ENCODE measurements at regions not wholly inside any gene's neighbourhood (a gene's known extent, or its start where the extent isn't known, plus 50 kb on each side); places are given as distances from the start of the nearest gene placed in this dataset.
"Not testable (repeated sequence)": the region's sequence is repeated elsewhere in the genome, so short reads cannot be mapped to it uniquely, and the experiment has no call there.

- no peak for DNase-seq
These were observed 59.9 kb downstream of the MINAR1 start for GRCh38 chr15:79492065-79492464.

- no peak for DNase-seq
These were observed 62.3 kb downstream of the MINAR1 start for GRCh38 chr15:79494384-79494909.

GRCh38 chr15:79494963-79495755 is 63.0 kb downstream of the MINAR1 start:
- no peak for DNase-seq

DNA sequence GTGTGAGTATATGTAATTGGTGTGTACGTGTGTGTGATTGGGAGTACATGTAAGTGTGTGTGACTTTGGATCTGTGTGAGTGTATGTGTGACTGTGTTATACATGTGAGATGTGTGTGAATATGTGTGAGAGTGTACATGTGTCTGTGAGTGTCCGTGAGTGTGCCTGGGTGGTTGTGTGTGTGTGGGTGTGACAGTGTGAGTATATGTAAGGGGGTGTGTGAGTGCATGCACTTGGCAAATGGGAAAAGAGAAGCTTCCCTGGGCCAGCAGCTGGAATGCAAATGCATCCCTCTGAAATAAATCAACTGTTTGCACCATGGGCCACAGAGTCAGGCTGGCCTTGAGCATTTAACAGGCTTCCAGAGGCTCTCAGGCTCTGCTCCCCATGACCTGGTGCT is 63.6 kb downstream of the MINAR1 start:
- DNase-seq, result no peak

DNA sequence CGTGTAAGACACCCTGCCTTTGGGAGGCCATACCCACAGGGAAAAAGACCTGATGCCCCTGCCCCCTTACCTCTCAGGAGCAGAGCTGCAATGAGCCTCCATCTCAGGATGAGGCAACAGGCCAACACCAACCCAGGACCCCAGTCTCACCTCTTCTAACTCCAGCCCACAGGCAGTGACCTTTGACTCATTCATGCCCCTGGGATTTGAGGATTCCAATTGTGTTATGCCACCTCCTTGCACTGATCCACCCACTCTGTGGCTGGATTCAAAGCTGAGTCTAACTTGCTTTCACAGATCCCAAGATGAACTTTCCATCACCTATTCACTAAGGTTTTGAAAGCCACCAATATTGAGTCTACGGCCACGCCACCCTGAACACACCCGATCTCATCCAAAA is 64.7 kb downstream of the MINAR1 start:
- DNase-seq, result no peak

- DNase-seq, result no peak
These were observed 69.0 kb downstream of the MINAR1 start for GRCh38 chr15:79501086-79501485.

- no peak for DNase-seq
These were observed 73.8 kb downstream of the MINAR1 start for GRCh38 chr15:79505956-79506355.

GRCh38 chr15:79512844-79513243 is 80.7 kb downstream of the MINAR1 start:
- DNase-seq, result not testable (repeated sequence)

DNA sequence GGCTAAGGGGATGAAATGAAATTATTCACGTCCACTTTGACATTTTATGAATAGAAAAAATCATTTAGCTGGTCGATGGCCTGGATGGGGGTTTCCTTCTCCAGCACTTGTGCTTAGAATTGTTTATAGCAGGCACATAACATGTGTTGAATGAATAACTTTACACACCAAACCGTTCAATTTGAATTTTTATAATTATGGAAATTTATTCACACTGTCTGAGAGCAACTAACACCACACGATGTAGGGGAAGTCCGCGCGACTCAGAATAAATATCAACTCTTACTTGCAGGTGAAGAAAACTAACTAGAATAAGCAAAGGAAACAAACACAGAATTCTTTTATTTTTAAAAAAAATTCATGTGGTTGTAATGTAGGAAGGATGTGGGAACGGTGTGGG is 81.3 kb downstream of the MINAR1 start:
- DNase-seq, result no peak

DNA sequence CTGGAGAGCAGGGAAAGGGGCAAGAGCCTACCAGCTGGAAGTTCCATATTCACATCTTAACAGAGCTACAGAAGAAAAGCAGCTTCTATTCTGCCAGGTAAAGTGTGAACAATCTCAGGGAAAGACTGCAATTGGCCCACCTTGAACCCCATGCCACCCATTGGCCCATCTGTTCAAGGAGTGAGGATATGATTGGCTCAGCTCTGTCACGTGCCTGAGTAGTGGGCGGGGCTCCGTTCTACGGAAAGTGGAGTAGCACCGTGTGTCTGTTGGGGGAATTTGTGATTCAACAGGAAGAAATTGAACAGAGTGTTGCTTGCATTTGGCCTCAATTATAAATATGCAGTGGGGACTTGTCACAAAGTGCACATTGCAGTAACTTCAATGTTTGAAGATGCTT is 81.8 kb downstream of the MINAR1 start:
- DNase-seq, result no peak

DNA sequence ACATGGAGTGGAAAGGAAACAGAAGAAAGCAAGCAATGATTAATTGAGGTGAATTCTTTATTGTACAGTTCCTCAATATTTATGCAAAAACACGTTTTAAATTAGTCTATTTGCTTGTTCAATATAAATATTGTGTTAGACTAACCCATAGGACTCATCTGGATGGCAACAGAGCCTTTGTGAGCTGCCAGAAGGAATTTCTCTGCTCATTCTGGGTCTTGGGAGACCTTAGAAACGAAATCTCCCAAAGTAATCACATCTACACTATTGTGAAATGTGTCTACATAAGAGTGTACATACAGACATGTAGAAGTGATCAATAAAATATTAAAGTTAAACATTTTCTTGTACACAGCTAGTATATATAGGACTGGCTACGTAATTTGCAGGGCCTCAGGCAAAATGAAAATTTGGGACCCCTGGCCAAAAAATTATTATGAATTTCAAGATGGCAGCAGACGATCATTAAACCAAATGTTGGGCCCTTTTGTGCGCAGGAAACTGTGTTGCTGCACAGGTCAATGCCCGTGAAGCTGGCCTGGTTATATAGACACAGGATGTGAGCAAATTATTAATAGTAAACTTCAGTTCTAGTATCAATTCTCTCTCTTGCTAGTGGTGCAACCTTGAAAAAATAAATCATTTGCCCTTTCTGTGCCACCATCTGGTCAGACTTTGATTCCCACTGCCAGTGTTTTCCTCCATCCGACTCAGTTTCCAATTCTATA is 83.3 kb downstream of the MINAR1 start:
- DNase-seq, result no peak

GRCh38 chr15:79516155-79516554 is 84.0 kb downstream of the MINAR1 start:
- no peak for DNase-seq

GRCh38 chr15:79516646-79517045 is 84.5 kb downstream of the MINAR1 start:
- no peak for DNase-seq

DNA sequence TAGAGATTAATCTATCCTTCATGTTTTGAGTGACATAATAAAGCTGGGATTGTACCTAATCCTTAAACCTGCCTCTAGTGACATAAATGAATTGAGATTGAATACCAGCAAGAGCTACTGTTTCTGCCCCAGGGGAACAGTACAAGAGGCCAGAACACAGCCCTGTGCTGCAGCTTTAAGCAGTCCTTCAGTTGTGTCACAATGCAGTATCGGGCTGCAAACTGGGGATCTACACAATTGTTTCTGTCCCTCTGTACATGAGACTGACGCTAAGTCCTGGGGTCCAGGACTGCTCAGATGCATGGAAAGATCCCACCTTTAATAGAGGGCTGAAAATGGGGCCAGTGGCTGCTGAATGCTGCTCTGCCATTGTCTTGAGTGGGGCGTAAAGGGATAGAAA is 87.5 kb downstream of the MINAR1 start:
- DNase-seq, result no peak

DNA sequence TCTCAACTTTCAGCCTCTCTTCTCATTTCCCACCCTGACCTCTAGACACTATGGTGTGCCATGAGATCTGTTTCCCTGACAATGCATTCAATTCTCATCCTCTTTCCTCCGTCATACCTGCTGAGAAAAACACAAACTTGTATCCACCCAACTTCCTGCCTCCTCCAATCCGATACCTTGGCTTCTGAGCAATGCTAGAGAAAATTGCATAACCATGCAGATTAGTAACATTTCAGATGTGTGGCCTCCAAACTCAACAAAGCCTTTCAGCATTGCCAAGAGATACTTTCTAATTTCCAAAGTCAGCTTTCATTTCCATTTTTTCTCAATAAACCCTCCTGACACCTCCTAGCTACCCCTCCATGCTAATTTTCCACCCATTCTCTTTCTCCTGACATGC is 88.5 kb downstream of the MINAR1 start:
- no peak for DNase-seq

- DNase-seq, result no peak
These were observed 90.5 kb downstream of the MINAR1 start for GRCh38 chr15:79522656-79523055.

DNA sequence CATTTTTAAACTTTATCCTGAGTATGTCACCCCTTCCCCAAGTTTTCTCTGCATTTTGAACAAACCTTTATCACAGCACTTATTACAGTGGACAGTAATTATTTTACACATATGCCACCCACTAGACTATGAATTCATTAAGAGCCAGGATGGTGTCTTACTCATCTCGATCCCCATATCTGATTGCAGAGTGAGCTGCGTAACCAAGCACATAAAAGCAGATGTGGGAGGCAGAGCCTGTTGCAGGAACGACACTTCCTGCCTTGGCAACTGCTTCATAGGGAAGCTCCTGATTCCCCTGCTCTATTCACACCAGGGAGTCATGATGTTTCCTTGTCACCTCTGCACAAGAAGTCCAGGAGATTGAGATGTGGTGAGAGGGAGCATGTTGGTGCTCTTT is 91.1 kb downstream of the MINAR1 start:
- no peak for DNase-seq

DNA sequence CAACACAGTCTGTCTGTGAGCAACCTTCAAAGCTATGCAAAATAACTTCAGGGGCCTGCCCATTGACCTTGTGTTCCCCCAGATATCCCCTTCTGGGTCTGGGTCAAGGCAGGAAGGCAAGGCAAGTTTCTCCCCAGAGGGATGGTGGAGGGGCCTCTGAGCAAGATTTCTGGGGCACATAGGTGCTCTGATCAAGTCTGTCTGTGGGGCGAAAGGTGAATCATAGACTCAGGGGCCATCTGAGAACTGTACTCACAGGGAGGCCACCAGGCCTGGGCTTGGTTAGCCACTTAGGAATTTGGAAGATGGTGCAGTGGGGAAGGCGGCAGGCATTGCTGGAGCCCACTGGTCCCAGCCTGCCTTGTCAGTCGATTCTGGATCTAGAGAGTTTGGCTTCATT is 92.4 kb downstream of the MINAR1 start:
- DNase-seq, result no peak

DNA sequence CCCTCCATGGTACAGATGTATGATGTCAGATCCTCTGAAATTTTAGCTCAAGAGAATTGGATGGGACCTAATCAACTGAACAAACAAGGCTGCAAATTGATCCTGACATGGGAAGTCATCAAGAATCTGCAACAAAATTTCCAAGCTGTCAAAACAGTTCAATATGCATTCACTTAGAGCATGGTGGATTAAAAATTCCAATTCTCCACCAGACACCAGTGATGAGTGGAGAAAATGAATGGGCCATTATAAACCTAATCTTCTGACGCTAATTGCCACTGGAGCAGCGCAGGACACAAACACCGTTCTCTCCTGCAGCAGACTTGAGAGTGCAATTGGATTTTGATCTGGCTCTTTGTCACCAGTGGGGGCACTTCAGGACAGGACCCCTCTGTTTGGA is 94.2 kb downstream of the MINAR1 start:
- no peak for DNase-seq

GRCh38 chr15:79527821-79528220 is 95.7 kb downstream of the MINAR1 start:
- no peak for DNase-seq

- no peak for DNase-seq
These were observed 97.1 kb downstream of the MINAR1 start for GRCh38 chr15:79529157-79529785.

DNA sequence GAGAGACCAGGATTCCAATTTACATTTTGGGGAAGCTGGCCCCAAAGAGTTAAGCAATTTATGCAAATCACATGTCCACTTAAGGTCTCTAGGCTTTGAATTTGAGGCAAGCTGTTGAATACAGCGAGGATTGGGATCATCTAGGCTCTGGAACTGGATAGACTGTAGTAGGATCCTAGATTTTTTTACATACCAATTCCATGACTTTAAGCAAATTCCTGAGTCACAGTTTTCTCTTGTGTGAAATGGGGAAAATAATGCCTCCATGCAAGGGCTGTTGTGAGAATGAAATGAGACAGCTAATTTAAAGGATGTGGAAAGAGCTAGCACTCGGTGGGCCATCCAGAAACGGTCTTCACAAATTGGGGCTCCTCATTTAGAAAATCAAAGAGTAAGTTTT is 103.4 kb downstream of the MINAR1 start:
- DNase-seq, result no peak

DNA sequence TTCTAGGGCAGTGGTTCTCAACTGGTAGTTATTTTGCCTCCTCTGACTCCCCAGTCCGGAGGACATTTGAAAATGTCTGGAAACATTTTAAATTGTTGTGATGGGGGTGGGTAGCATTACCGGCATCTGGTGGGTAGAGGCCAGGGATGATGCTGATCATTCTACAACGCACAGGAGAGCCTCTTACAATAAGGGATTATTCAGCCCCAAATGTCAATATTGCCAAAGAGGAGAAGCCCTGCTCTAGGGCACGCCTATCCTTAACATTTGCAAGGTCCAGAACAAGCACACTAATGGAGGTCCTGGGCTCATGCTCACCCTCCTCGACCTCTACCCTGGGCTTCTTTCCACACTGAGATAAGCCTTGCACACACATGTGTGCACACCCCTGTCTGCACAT is 106.4 kb downstream of the MINAR1 start:
- DNase-seq, result no peak

- no peak for DNase-seq
These were observed 107.3 kb downstream of the MINAR1 start for GRCh38 chr15:79539401-79539800.

All from NCI-H446 treated with DMSO at 0.1 percent for 48 hours (cell line).